ENCODE measurements at regions not wholly inside any gene's neighbourhood (a gene's known extent, or its start where the extent isn't known, plus 50 kb on each side); places are given as distances from the start of the nearest gene placed in this dataset.

DNA sequence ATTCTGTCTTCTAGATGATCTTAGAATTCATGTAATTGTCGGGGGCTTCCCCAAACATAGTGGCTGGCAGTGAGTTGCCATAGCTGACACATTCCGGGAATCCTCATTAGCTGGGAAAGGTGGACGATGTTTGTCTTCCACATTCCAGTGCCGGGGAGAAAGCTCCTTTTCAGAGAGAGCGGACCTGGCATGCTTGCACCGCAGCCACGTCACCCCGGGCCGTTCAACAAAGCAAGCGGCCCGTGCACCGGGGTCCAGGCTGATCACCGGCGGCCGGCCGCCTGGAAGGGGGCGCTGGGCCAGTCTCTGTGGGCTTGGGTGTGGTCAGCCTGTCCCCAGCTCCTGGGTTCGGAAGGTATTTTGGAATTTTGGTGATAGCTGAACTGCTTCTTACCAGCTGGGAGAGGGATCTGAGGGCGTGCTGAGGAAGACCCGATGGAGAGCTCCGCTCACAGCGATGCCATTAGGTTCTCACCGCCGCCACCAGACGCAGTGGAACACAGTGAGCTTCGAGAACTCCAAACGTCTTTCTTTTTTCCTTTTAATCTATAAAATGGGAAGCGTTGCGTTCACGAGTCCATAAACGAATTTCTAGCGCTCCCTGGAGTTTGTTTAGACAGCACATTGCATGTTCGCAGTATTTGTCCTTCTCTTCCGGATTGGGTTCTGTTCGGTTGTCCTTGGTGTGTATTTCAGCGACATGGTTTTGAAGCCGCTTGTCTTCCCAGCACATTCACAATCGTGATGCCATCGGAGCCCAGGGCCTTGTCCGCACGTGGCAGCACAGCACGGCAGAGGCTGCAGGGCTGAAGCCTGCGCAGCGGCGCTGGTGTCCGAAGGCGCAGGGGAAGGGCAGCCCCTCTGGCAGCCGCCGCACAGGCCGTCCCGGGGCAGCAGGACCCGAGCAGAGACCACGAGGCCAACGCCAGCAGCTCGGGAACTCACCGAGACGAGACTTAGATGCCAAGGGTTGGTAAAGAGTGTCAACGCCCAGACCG, 557.6 kb downstream of the QKI start:
- TF ChIP-seq, protein P1, sequence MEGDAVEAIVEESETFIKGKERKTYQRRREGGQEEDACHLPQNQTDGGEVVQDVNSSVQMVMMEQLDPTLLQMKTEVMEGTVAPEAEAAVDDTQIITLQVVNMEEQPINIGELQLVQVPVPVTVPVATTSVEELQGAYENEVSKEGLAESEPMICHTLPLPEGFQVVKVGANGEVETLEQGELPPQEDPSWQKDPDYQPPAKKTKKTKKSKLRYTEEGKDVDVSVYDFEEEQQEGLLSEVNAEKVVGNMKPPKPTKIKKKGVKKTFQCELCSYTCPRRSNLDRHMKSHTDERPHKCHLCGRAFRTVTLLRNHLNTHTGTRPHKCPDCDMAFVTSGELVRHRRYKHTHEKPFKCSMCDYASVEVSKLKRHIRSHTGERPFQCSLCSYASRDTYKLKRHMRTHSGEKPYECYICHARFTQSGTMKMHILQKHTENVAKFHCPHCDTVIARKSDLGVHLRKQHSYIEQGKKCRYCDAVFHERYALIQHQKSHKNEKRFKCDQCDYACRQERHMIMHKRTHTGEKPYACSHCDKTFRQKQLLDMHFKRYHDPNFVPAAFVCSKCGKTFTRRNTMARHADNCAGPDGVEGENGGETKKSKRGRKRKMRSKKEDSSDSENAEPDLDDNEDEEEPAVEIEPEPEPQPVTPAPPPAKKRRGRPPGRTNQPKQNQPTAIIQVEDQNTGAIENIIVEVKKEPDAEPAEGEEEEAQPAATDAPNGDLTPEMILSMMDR (IDR thresholded peaks at IDR 0.05; ENCODE audit: unreplicated experiment) = no peak
- no peaks in the 10 kb centered on the region for H3K4me1 Mint-ChIP-seq (ENCODE audit: unreplicated experiment)
- no peak for DNase-seq (ENCODE audit: low spot score)
- H3K27ac Mint-ChIP-seq (ENCODE audit: unreplicated experiment) = no peak overlapping the region
- no peak overlapping the region for H3K4me3 Mint-ChIP-seq (ENCODE audit: unreplicated experiment)
- H3K36me3 Mint-ChIP-seq (ENCODE audit: low read depth, unreplicated experiment) = no peaks in the 10 kb centered on the region
- H3K27me3 Mint-ChIP-seq (ENCODE audit: unreplicated experiment) = no peaks in the 10 kb centered on the region
- no peaks in the 10 kb centered on the region for H3K9me3 Mint-ChIP-seq (ENCODE audit: unreplicated experiment)

DNA sequence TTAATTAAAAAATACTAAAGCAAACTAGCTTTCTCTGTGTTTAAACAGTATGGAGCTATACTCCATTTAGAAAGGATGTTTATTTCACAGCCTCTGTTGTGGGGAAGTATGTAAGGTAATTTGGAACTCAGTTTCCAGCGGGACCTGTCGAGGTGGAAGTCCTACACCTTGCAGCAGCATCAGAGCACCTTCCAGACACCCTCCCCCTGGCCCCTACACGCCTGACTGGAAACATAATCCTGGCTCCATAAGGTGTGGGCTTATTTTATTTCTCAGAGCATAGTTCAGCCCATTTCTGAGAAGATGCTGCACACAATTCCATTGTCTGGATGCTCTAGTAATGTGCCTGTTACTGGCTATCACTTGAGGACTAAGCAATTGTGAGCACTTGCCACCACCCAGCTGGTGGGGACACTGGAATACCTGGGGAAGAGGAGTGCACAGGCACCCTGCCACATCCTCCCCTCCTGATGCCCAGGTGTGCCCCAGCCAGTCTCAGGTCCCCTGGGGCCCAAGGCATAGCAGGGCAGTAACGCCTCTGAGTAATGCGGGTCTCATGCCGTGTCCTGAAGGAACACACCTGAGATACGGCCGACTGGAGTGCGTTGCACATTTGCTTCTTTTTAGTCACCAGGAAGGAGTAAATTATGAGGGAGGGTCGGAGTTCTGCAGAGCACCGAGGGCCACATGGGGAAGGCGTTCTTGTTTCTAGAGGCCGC, 556.5 kb downstream of the QKI start:
- Mint-ChIP-seq H3K9me3 (ENCODE audit: unreplicated experiment) (no peaks in the 10 kb centered on the region), H3K4me1 (ENCODE audit: unreplicated experiment) (no peaks in the 10 kb centered on the region), H3K27ac (ENCODE audit: unreplicated experiment) (no peak overlapping the region), H3K27me3 (ENCODE audit: unreplicated experiment) (no peaks in the 10 kb centered on the region), H3K4me3 (ENCODE audit: unreplicated experiment) (no peak overlapping the region), H3K36me3 (ENCODE audit: low read depth, unreplicated experiment) (no peaks in the 10 kb centered on the region)
- no peak for DNase-seq (ENCODE audit: low spot score)
- TF ChIP-seq, protein P1 (IDR thresholded peaks at IDR 0.05; ENCODE audit: unreplicated experiment) = no peak

DNA sequence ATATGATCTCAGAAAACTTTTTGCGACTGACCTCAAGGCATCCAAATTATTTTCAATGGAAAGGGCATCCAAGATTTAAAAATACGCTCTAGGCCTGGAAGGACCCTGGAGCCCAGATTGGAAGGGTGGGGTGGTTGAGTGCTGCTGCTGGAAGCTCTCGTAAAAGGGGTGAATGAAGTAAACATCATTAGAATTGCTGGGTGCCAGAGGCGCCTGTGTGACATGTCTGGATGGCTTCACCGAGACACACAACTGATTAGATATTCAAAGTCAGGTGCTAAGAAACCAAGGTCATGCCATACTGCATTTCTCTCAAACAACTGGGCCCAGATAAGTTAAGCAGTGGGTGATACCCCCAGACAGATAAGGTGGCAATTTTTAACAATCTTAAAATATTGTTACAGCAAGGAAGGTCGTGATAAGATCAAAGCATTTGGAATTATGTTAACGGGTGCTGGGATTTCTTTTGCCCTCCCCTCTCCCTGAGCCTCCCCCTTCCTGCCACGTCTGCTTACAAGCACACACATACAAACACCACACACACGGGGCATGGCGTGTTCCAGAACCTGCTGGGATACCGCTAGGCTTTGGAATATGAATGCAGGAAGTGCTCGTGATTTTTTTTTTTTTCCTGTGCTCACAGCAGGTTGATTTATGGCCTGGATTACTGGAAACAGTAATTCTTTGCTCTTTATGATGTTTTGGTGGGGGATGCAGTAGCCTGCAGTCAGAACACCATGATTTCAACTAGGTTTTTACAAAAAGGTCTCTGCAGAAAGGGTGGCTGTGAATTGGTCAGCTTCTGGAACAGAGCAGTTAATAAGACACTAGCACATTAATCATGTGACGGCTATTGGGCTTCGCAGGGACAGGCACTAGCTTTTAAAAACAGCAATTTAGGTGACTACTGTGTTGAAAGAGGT, 551.2 kb downstream of the QKI start:
- TF ChIP-seq, protein P1 (IDR thresholded peaks at IDR 0.05; ENCODE audit: unreplicated experiment) = no peak
- no peak overlapping the region for H3K4me3 Mint-ChIP-seq (ENCODE audit: unreplicated experiment)
- no peaks in the 10 kb centered on the region for H3K27me3 Mint-ChIP-seq (ENCODE audit: unreplicated experiment)

DNA sequence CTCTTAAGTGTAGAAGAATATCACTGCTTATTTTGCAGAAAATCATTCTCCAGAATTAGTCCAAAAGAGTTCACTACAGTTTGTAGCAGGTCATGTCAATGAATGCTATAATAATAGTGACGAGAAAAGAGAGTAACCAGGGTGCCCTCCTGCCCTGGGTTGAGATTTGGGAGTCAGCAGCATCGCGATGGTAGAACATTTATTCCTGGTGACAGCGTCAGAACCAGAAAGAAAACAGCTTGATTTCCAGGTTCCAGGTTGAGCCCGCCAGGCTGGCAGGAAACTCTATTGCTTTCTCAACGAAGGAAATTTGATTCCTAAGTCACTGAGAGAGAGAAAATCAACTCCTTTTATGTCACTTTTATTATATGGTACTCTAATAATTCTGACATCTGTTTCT, 550.3 kb downstream of the QKI start:
- no peak for DNase-seq (ENCODE audit: low spot score)
- Mint-ChIP-seq H3K4me3 (ENCODE audit: unreplicated experiment) (no peak overlapping the region), H3K9me3 (ENCODE audit: unreplicated experiment) (no peaks in the 10 kb centered on the region), H3K27me3 (ENCODE audit: unreplicated experiment) (no peaks in the 10 kb centered on the region), H3K36me3 (ENCODE audit: low read depth, unreplicated experiment) (no peaks in the 10 kb centered on the region), H3K27ac (ENCODE audit: unreplicated experiment) (no peak overlapping the region), H3K4me1 (ENCODE audit: unreplicated experiment) (peaks cover 7% of the 10 kb centered on the region)
- TF ChIP-seq, protein P1 (IDR thresholded peaks at IDR 0.05; ENCODE audit: unreplicated experiment) = no peak

More for the DNA sequence above, 551.2 kb downstream of the QKI start:
- Mint-ChIP-seq H3K4me1 (ENCODE audit: unreplicated experiment) (peaks cover 7% of the 10 kb centered on the region), H3K36me3 (ENCODE audit: low read depth, unreplicated experiment) (no peaks in the 10 kb centered on the region), H3K9me3 (ENCODE audit: unreplicated experiment) (no peaks in the 10 kb centered on the region), H3K27ac (ENCODE audit: unreplicated experiment) (no peak overlapping the region)
- no peak for DNase-seq (ENCODE audit: low spot score)
